Neural cell (in vitro differentiated cells): ENCODE measurements at regions not wholly inside any gene's neighbourhood (a gene's known extent, or its start where the extent isn't known, plus 50 kb on each side); places are given as distances from the start of the nearest gene placed in this dataset.

Source experiments
- H2AFZ ChIP-seq: fragments of 200-600, 300-800 bp; sonication (generic), shearing (Covaris generic); 2 replicates; pipeline ENCODE4 v1.6.0; 2014; ENCODE audit warnings: low read depth, mild to moderate bottlenecking, antibody characterized with exemption, low read length, moderate library complexity
- H3F3A ChIP-seq: fragments of 200-600 bp; shearing (Covaris generic); 2 replicates; pipeline ENCODE4 v1.6.1; 2016; ENCODE audit warnings: mild to moderate bottlenecking, moderate library complexity, mixed read lengths, antibody characterized with exemption, low read length; ENCODE audit not compliant: insufficient read depth, poor library complexity, severe bottlenecking
- H3K27ac ChIP-seq: fragments of 200-600, 300-800 bp; sonication (generic), shearing (Covaris generic); 2 replicates; pipeline ENCODE4 v1.5.1; 2014; ENCODE audit warnings: mild to moderate bottlenecking, low read length, moderate library complexity
- H3K27me3 ChIP-seq: fragments of 300-800, 200-600 bp; sonication (generic), shearing (Covaris generic); 2 replicates; pipeline ENCODE4 v1.6.0; 2014; ENCODE audit warnings: mild to moderate bottlenecking, low read depth, low read length, moderate library complexity; ENCODE audit not compliant: insufficient read depth
- H3K36me3 ChIP-seq: fragments of 300-800, 200-600 bp; sonication (generic), shearing (Covaris generic); 2 replicates; pipeline ENCODE4 v1.5.1; 2014; ENCODE audit warnings: mild to moderate bottlenecking, antibody characterized with exemption, low read length, moderate library complexity; ENCODE audit not compliant: insufficient read depth
- H3K4me2 ChIP-seq: fragments of 300-800, 200-600 bp; sonication (generic), shearing (Covaris generic); 2 replicates; pipeline ENCODE4 v1.6.0; 2014; ENCODE audit warnings: mild to moderate bottlenecking, low read length
- H3K4me3 ChIP-seq: fragments of 300-800, 200-600 bp; sonication (generic), shearing (Covaris generic); 2 replicates; pipeline ENCODE4 v1.5.1; 2014; ENCODE audit warnings: mild to moderate bottlenecking, low read length, moderate library complexity
- H3K79me2 ChIP-seq: fragments of 200-600 bp; shearing (Covaris generic); replicated peaks from 2 replicates; pipeline ENCODE4 v1.6.0; 2014; ENCODE audit warnings: mild to moderate bottlenecking, low read length, moderate library complexity; ENCODE audit not compliant: insufficient read depth
- H3K9ac ChIP-seq: fragments of 300-800, 200-600 bp; sonication (generic), shearing (Covaris generic); 2 replicates; pipeline ENCODE4 v1.6.1; 2016; ENCODE audit warnings: mild to moderate bottlenecking, low read length, mixed read lengths
- H3K9me2 ChIP-seq: fragments of 200-600 bp; shearing (Covaris generic); 2 replicates; pipeline ENCODE4 v1.6.1; 2016; ENCODE audit warnings: mild to moderate bottlenecking, low read length, mixed read lengths; ENCODE audit not compliant: insufficient read depth
- H3K9me3 ChIP-seq: fragments of 200-600, 300-800 bp; sonication (generic), shearing (Covaris generic); 2 replicates; pipeline ENCODE4 v1.6.1; 2016; ENCODE audit warnings: mild to moderate bottlenecking, mixed run types, low read length, moderate library complexity, mixed read lengths
- H4K20me1 ChIP-seq: fragments of 200-600 bp; shearing (Covaris generic); 2 replicates; pipeline ENCODE4 v1.6.1; 2016; ENCODE audit warnings: mild to moderate bottlenecking, mixed run types; ENCODE audit not compliant: insufficient read depth
- EP300 ChIP-seq: fragments of 450-650 bp; conservative IDR thresholded peaks from 2 replicates; pipeline ENCODE4 v1.6.1; 2014; ENCODE audit warnings: antibody characterized with exemption, mild to moderate bottlenecking, moderate library complexity; ENCODE audit not compliant: poor library complexity, severe bottlenecking
- EZH2 ChIP-seq: fragments of 200-600, 300-800 bp; shearing (Covaris generic), sonication (generic); IDR thresholded peaks from 2 replicates; pipeline ENCODE4 v1.6.1; 2014; ENCODE audit warnings: antibody characterized with exemption, low read length, borderline replicate concordance, mild to moderate bottlenecking; ENCODE audit not compliant: insufficient read depth, poor library complexity, severe bottlenecking
- MXI1 ChIP-seq: fragments of 450-650 bp; conservative IDR thresholded peaks from 2 replicates; pipeline ENCODE4 v1.6.1; 2014; ENCODE audit warnings: antibody characterized with exemption, mild to moderate bottlenecking; ENCODE audit not compliant: poor library complexity, severe bottlenecking
- POLR2AphosphoS5 ChIP-seq: IDR thresholded peaks from 2 replicates; pipeline ENCODE4 v1.6.1; 2012
- RAD21 ChIP-seq: fragments of 450-650 bp; conservative IDR thresholded peaks from 2 replicates; pipeline ENCODE4 v1.6.1; 2014; ENCODE audit warnings: antibody characterized with exemption, mild to moderate bottlenecking, moderate library complexity
- SMC3 ChIP-seq: fragments of 450-650 bp; conservative IDR thresholded peaks from 2 replicates; pipeline ENCODE4 v1.6.1; 2014; ENCODE audit warnings: antibody characterized with exemption, mild to moderate bottlenecking, moderate library complexity; ENCODE audit not compliant: poor library complexity
- TAF1 ChIP-seq: IDR thresholded peaks from 2 replicates; pipeline ENCODE4 v1.6.1; 2012; ENCODE audit warnings: low read depth
- TF ChIP-seq, protein P1 (sequence below): fragments of 450-650 bp; IDR thresholded peaks from 2 replicates; pipeline ENCODE4 v1.5.1; 2014; ENCODE audit warnings: antibody characterized with exemption, mild to moderate bottlenecking, moderate library complexity; ENCODE audit not compliant: poor library complexity, severe bottlenecking
- TF ChIP-seq, protein P2 (sequence below): IDR thresholded peaks from 2 replicates; pipeline ENCODE4 v1.6.1; 2012; ENCODE audit warnings: borderline replicate concordance

DNA sequence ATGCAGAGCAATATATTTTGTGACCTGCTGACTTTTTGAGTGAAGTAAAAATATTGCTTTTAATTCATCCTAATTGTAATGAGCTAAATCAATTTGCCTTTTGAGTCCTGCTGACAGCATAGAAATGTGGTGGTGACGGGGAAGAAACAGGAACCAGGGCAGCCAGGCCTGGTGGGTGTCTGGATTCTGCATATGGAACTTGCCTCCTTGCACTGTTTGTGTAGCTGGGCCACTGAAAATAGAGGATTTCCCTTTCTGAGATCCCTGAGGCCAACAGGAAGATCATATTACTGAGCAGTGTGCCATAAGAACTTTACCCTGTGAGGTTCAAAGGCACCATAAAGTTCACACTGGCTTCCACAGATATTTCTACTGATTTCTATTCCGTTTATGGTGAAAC, 488.4 kb upstream of the AKR1E2 start:
- no peaks in the 10 kb centered on the region for H3F3A ChIP-seq

DNA sequence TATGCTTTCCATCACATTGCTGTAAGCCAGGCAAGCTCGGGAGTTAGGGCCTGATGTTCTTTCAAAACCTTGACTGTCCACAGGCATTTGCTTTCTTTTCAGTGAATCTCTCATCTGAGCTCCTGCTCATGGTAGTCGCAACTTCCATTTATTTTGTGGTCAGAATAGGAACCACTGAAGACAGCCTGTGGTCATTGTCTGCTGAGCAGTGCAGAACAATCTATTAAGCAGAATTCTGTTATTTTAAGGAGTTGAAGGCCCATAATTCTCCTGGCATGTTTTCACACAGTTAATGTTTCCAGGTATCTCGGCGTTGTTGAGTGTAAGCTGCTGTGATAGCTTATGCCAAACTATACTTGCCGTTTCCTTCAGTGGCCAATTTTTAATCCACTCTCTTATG, 491.1 kb upstream of the AKR1E2 start:
- H3K27ac ChIP-seq, result no peak overlapping the region
- H3K4me3 ChIP-seq, result no peak overlapping the region
- H2AFZ ChIP-seq, result no peak overlapping the region
- no peaks in the 10 kb centered on the region for H3K9me2 ChIP-seq
- no peaks in the 10 kb centered on the region for H3K27me3 ChIP-seq
- no peak overlapping the region for H3K9ac ChIP-seq
- H3K4me2 ChIP-seq, result no peak overlapping the region
- H3K79me2 ChIP-seq, result no peaks in the 10 kb centered on the region
- TF ChIP-seq, protein P1, sequence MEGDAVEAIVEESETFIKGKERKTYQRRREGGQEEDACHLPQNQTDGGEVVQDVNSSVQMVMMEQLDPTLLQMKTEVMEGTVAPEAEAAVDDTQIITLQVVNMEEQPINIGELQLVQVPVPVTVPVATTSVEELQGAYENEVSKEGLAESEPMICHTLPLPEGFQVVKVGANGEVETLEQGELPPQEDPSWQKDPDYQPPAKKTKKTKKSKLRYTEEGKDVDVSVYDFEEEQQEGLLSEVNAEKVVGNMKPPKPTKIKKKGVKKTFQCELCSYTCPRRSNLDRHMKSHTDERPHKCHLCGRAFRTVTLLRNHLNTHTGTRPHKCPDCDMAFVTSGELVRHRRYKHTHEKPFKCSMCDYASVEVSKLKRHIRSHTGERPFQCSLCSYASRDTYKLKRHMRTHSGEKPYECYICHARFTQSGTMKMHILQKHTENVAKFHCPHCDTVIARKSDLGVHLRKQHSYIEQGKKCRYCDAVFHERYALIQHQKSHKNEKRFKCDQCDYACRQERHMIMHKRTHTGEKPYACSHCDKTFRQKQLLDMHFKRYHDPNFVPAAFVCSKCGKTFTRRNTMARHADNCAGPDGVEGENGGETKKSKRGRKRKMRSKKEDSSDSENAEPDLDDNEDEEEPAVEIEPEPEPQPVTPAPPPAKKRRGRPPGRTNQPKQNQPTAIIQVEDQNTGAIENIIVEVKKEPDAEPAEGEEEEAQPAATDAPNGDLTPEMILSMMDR, result no peak
- no peak for TF ChIP-seq SMC3
- TF ChIP-seq TAF1, result no peak
- TF ChIP-seq EP300, result no peak
- TF ChIP-seq EZH2, result no peak
- TF ChIP-seq MXI1, result no peak
- TF ChIP-seq RAD21, result no peak
- TF ChIP-seq, protein P2, sequence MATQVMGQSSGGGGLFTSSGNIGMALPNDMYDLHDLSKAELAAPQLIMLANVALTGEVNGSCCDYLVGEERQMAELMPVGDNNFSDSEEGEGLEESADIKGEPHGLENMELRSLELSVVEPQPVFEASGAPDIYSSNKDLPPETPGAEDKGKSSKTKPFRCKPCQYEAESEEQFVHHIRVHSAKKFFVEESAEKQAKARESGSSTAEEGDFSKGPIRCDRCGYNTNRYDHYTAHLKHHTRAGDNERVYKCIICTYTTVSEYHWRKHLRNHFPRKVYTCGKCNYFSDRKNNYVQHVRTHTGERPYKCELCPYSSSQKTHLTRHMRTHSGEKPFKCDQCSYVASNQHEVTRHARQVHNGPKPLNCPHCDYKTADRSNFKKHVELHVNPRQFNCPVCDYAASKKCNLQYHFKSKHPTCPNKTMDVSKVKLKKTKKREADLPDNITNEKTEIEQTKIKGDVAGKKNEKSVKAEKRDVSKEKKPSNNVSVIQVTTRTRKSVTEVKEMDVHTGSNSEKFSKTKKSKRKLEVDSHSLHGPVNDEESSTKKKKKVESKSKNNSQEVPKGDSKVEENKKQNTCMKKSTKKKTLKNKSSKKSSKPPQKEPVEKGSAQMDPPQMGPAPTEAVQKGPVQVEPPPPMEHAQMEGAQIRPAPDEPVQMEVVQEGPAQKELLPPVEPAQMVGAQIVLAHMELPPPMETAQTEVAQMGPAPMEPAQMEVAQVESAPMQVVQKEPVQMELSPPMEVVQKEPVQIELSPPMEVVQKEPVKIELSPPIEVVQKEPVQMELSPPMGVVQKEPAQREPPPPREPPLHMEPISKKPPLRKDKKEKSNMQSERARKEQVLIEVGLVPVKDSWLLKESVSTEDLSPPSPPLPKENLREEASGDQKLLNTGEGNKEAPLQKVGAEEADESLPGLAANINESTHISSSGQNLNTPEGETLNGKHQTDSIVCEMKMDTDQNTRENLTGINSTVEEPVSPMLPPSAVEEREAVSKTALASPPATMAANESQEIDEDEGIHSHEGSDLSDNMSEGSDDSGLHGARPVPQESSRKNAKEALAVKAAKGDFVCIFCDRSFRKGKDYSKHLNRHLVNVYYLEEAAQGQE, result no peak
- TF ChIP-seq POLR2AphosphoS5, result no peak
- no peaks in the 10 kb centered on the region for H3F3A ChIP-seq
- no peaks in the 10 kb centered on the region for H4K20me1 ChIP-seq
- no peaks in the 10 kb centered on the region for H3K9me3 ChIP-seq
- H3K36me3 ChIP-seq, result no peaks in the 10 kb centered on the region

More for the DNA sequence above, 488.4 kb upstream of the AKR1E2 start:
- Histone ChIP-seq H3K9ac (no peak overlapping the region), H3K36me3 (no peaks in the 10 kb centered on the region), H3K27me3 (no peaks in the 10 kb centered on the region), H3K4me2 (no peak overlapping the region), H2AFZ (no peak overlapping the region), H3K4me3 (no peak overlapping the region), H3K79me2 (no peaks in the 10 kb centered on the region), H3K9me3 (no peaks in the 10 kb centered on the region), H4K20me1 (no peaks in the 10 kb centered on the region), H3K9me2 (no peaks in the 10 kb centered on the region), H3K27ac (no peak overlapping the region)
- TF ChIP-seq EZH2, result no peak
- TF ChIP-seq, protein P1, result no peak
